ENCODE measurements at regions not wholly inside any gene's neighbourhood (a gene's known extent, or its start where the extent isn't known, plus 50 kb on each side); places are given as distances from the start of the nearest gene placed in this dataset. TPM values are rescaled to one million over a fixed set of nuclear protein-coding genes. Genes with fewer than 3 reads are reported as not detected.

- Histone ChIP-seq H3K4me1 (ENCODE audit: low read length) (no peaks in the 10 kb centered on the region; the same call in 1 of the 2 replicates), H3K9ac (ENCODE audit: low read length) (no peak overlapping the region), H3K9me3 (ENCODE audit: low read length) (no peaks in the 10 kb centered on the region), H3K79me2 (ENCODE audit: low read length) (no peaks in the 10 kb centered on the region), H4K20me1 (ENCODE audit: insufficient read depth, low read depth, low read length) (no peaks in the 10 kb centered on the region), H3K27ac (ENCODE audit: low read length) (no peak overlapping the region), H3K4me3 (ENCODE audit: low read length) (no peak overlapping the region), H3K36me3 (ENCODE audit: insufficient read depth, low read length) (no peaks in the 10 kb centered on the region), H3K4me2 (ENCODE audit: low read depth, low read length, poor library complexity, severe bottlenecking) (no peak overlapping the region), H3K27me3 (ENCODE audit: low read length) (no peaks in the 10 kb centered on the region; the same call in 1 of the 2 replicates), H2AFZ (ENCODE audit: low read length) (no peak overlapping the region), H3K9me2 (replicated peaks; ENCODE audit: insufficient read depth, low read length) (no peaks in the 10 kb centered on the region)
- no peak for DNase-seq
These were observed 52.4 kb upstream of the PDE10A start for GRCh38 chr6:165715428-165715827.

- no peak overlapping the region for H3K27ac ChIP-seq (ENCODE audit: low read length)
- no peak overlapping the region for H3K4me2 ChIP-seq (ENCODE audit: low read depth, low read length, poor library complexity, severe bottlenecking)
- no peak for DNase-seq
- no peaks in the 10 kb centered on the region for H4K20me1 ChIP-seq (ENCODE audit: insufficient read depth, low read depth, low read length)
- H3K36me3 ChIP-seq (ENCODE audit: insufficient read depth, low read length), result no peaks in the 10 kb centered on the region
- no peak overlapping the region for H3K4me3 ChIP-seq (ENCODE audit: low read length)
- no peaks in the 10 kb centered on the region; the same call in 1 of the 2 replicates for H3K4me1 ChIP-seq (ENCODE audit: low read length)
- H3K9ac ChIP-seq (ENCODE audit: low read length), result no peak overlapping the region
- H3K9me3 ChIP-seq (ENCODE audit: low read length), result no peaks in the 10 kb centered on the region
- H3K79me2 ChIP-seq (ENCODE audit: low read length), result no peaks in the 10 kb centered on the region
- H3K27me3 ChIP-seq (ENCODE audit: low read length), result no peaks in the 10 kb centered on the region; the same call in 1 of the 2 replicates
- H2AFZ ChIP-seq (ENCODE audit: low read length), result no peak overlapping the region
- no peaks in the 10 kb centered on the region for H3K9me2 ChIP-seq (replicated peaks; ENCODE audit: insufficient read depth, low read length)
These were observed 51.9 kb upstream of the PDE10A start for GRCh38 chr6:165714907-165715306.

GRCh38 chr6:165713845-165714466 lies 50.9 kb upstream of the PDE10A start:
- H3K79me2 ChIP-seq (ENCODE audit: low read length), result no peaks in the 10 kb centered on the region
- no peak overlapping the region for H2AFZ ChIP-seq (ENCODE audit: low read length)
- no peaks in the 10 kb centered on the region for H3K36me3 ChIP-seq (ENCODE audit: insufficient read depth, low read length)
- H3K4me1 ChIP-seq (ENCODE audit: low read length), result no peaks in the 10 kb centered on the region; the same call in 1 of the 2 replicates
- no peaks in the 10 kb centered on the region for H3K9me2 ChIP-seq (replicated peaks; ENCODE audit: insufficient read depth, low read length)
- H3K9ac ChIP-seq (ENCODE audit: low read length), result no peak overlapping the region
- H3K27me3 ChIP-seq (ENCODE audit: low read length), result no peaks in the 10 kb centered on the region; the same call in 1 of the 2 replicates
- no peak overlapping the region for H3K27ac ChIP-seq (ENCODE audit: low read length)
- H3K9me3 ChIP-seq (ENCODE audit: low read length), result no peaks in the 10 kb centered on the region
- no peak for DNase-seq
- no peak overlapping the region for H3K4me3 ChIP-seq (ENCODE audit: low read length)
- no peak overlapping the region for H3K4me2 ChIP-seq (ENCODE audit: low read depth, low read length, poor library complexity, severe bottlenecking)
- H4K20me1 ChIP-seq (ENCODE audit: insufficient read depth, low read depth, low read length), result no peaks in the 10 kb centered on the region

Small RNAs in the stretch of these regions (small RNA-seq; reads per million reads assigned to genes)
- not detected for gene RNU6-730P
